Coronary artery (tissue), 2 donors: ENCODE measurements at regions not wholly inside any gene's neighbourhood (a gene's known extent, or its start where the extent isn't known, plus 50 kb on each side); places are given as distances from the start of the nearest gene placed in this dataset.

Experiments
- DNase-seq: peaks from one replicate; pipeline ENCODE4 v3.0.0-alpha.2; 2017; ENCODE audit warnings: low spot score
- H3K27ac ChIP-seq, 2 donors: fragments of 200-600 bp; sonication (generic); one replicate each; pipeline ENCODE4 v1.5.1; 2016 to 2019
- H3K4me3 ChIP-seq: fragments of 200-600 bp; sonication (generic); 2 replicates; pipeline ENCODE4 v1.5.1; 2016; ENCODE audit warnings: mild to moderate bottlenecking, moderate library complexity
- CTCF ChIP-seq: fragments of 200-600 bp; sonication (generic); IDR thresholded peaks from one replicate; pipeline ENCODE4 v1.5.1; 2019; ENCODE audit warnings: antibody characterized with exemption

DNA sequence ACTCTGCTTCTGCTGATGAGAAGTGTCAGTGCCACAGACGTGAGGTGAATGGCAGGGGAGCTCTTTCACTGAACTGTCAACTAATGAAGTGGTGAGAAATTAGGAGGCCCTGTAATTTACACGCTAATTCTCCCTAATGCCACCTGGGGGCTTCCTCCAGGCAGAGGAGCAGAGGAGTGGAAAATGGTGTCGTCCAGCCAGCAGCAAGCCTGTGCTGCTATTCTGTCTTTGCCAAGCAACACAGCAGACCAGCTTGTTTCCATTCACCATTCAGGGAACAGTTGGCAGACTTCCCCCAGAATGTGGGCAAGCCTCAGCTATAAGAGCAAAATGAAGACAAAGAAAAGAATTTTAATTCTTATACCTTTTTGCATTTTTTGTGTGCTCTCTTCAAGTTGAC, 245.2 kb upstream of the TET2 start:
- no peak for DNase-seq
- Histone ChIP-seq H3K27ac (no peak overlapping the region), H3K4me3 (no peak overlapping the region)
- no peak for TF ChIP-seq CTCF

GRCh38 chr4:104901961-104902605, 244.6 kb upstream of the TET2 start:
- Histone ChIP-seq H3K4me3 (no peak overlapping the region), H3K27ac (no peak overlapping the region)
- no peak for TF ChIP-seq CTCF
- DNase-seq: no peak

- no peak for TF ChIP-seq CTCF
- no peak overlapping the region for H3K4me3 ChIP-seq
- no peak for DNase-seq
- H3K27ac ChIP-seq: no peak overlapping the region
These were observed 241.6 kb upstream of the TET2 start for GRCh38 chr4:104905065-104905464.

GRCh38 chr4:104905546-104905945, 241.1 kb upstream of the TET2 start:
- DNase-seq: no peak
- H3K4me3 ChIP-seq: no peak overlapping the region
- H3K27ac ChIP-seq: no peak overlapping the region
- no peak for TF ChIP-seq CTCF

DNA sequence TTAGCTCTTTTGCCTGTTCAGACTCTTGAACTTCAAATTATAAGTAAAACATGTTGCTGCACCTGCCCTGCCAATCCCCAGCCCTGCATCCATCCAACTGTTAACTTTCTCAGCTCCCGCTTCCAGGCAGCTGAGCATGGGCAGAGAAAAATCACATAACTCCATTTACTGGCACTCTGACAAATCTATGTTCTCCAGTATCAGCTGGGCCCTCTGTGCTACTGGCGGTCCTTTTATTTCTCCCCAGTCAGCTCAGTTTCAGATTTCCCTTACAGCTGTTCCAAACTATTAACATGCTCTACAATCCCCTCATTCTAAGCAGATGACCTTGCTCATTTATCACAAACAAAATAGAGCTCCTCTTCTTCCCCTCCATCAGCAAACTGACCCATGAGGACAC, 240.4 kb upstream of the TET2 start:
- Histone ChIP-seq H3K4me3 (no peak overlapping the region), H3K27ac (no peak overlapping the region)
- DNase-seq: no peak
- no peak for TF ChIP-seq CTCF

- no peak for DNase-seq
- TF ChIP-seq CTCF: no peak
- H3K27ac ChIP-seq: no peak overlapping the region
- H3K4me3 ChIP-seq: no peak overlapping the region
These were observed 239.5 kb upstream of the TET2 start for GRCh38 chr4:104907074-104907649.

GRCh38 chr4:104907991-104908390, 238.7 kb upstream of the TET2 start:
- TF ChIP-seq CTCF: no peak
- DNase-seq: no peak
- H3K27ac ChIP-seq: no peak overlapping the region
- H3K4me3 ChIP-seq: no peak overlapping the region
